Lung (tissue), 11 donors: ENCODE measurements at regions not wholly inside any gene's neighbourhood (a gene's known extent, or its start where the extent isn't known, plus 50 kb on each side); places are given as distances from the start of the nearest gene placed in this dataset.

Experiments
- ATAC-seq: fragments of 200-7000 bp; cut with Tn5 transposase; one replicate; pipeline ENCODE4 v1.9.1; 2020; ENCODE audit warnings: moderate number of reproducible peaks; ENCODE audit not compliant: insufficient read depth, low FRiP score
- DNase-seq, 3 donors: peaks; one replicate each; pipeline ENCODE4 v3.0.0-alpha.2; 2013 to 2017
- H3K27ac ChIP-seq, 2 donors: one replicate each; pipeline ENCODE4 v1.5.1; 2013; ENCODE audit warnings: mild to moderate bottlenecking in 2 of 2, moderate library complexity in 2 of 2, control low read depth in 1 of 2, inconsistent platforms in 1 of 2, low read depth in 1 of 2, low read length in 1 of 2
- H3K27me3 ChIP-seq, 3 donors: one replicate each; pipeline ENCODE4 v1.5.1; 2013; ENCODE audit warnings: low read length in 2 of 3; ENCODE audit not compliant: control insufficient read depth in 3 of 3, insufficient read depth in 3 of 3
- H3K36me3 ChIP-seq, 4 donors: one replicate each; pipeline ENCODE4 v1.5.1; 2013; ENCODE audit warnings: low read length in 4 of 4, mild to moderate bottlenecking in 1 of 4, moderate library complexity in 1 of 4; ENCODE audit not compliant: control insufficient read depth in 4 of 4, insufficient read depth in 4 of 4
- H3K4me1 ChIP-seq, 5 donors: one replicate each; pipeline ENCODE4 v1.5.1; 2013; ENCODE audit warnings: low read length in 5 of 5, mild to moderate bottlenecking in 2 of 5, moderate library complexity in 1 of 5; ENCODE audit not compliant: control insufficient read depth in 5 of 5, insufficient read depth in 5 of 5
- H3K4me3 ChIP-seq: one replicate; pipeline ENCODE4 v1.5.1; 2013; ENCODE audit warnings: mild to moderate bottlenecking, control low read depth, moderate library complexity
- H3K9ac ChIP-seq, 2 donors: one replicate each; pipeline ENCODE4 v1.5.1; 2013; ENCODE audit warnings: low read length in 2 of 2, control low read depth in 1 of 2; ENCODE audit not compliant: insufficient read depth in 1 of 2
- H3K9me3 ChIP-seq, 4 donors: one replicate each; pipeline ENCODE4 v1.5.1; 2013; ENCODE audit warnings: low read length in 3 of 4, mild to moderate bottlenecking in 1 of 4, moderate library complexity in 1 of 4; ENCODE audit not compliant: control insufficient read depth in 4 of 4, insufficient read depth in 3 of 4
- CTCF ChIP-seq: IDR thresholded peaks from 2 replicates; pipeline ENCODE4 v1.5.1; 2012; ENCODE audit warnings: mild to moderate bottlenecking; ENCODE audit errors: control extremely low read depth, extremely low read depth
- WGBS, 2 donors: extraction: QIAGEN DNeasy Blood & Tissue Kit; methylation state at CpG; one replicate each; pipeline ENCODE4 v1.1.7; 2013; 5-methylcytosine and 5-hydroxymethylcytosine counted together
- donor health status: control.
- donor health status: control.
- donor health status: Bipolar disorder and iron deficiency.
- donor health status: healthy.
- donor health status: DM: yes; HTN: yes; CAD: no.

GRCh38 chr2:19815746-19816145, 86.0 kb downstream of the TTC32 start:
- no peaks in the 10 kb centered on the region for H3K27me3 ChIP-seq
- no peaks in the 10 kb centered on the region for H3K9me3 ChIP-seq
- ATAC-seq (no peak), DNase-seq (no peak)
- H3K27ac ChIP-seq, result no peak overlapping the region
- H3K4me1 ChIP-seq, result peaks cover 0 to 6% (median 3%) of the 10 kb centered on the region in 5 donors
- H3K36me3 ChIP-seq, result no peaks in the 10 kb centered on the region
- H3K4me3 ChIP-seq, result no peak overlapping the region
- no peak for TF ChIP-seq CTCF
- 44 to 71% methylated on average over 1 of the region's 1 CpG for WGBS, 2 donors
- H3K9ac ChIP-seq, result no peak overlapping the region

- Histone ChIP-seq H3K27ac (no peak overlapping the region), H3K9me3 (peaks cover 0 to 2% (median 0%) of the 10 kb centered on the region in 4 donors), H3K4me1 (peaks cover 0 to 6% (median 0%) of the 10 kb centered on the region in 5 donors), H3K9ac (no peak overlapping the region), H3K36me3 (no peaks in the 10 kb centered on the region), H3K4me3 (no peak overlapping the region), H3K27me3 (no peaks in the 10 kb centered on the region)
- TF ChIP-seq CTCF, result no peak
- DNase-seq (peak; percentile 24 to 43 (median 39)), ATAC-seq (no peak)
- 62 to 78% methylated on average over 5 of the region's 5 CpGs for WGBS, 2 donors
These were observed 89.6 kb downstream of the TTC32 start for GRCh38 chr2:19812166-19812565.

GRCh38 chr2:19811186-19811585, 90.6 kb downstream of the TTC32 start:
- ATAC-seq, result no peak
- WGBS, 2 donors, result 92 to 95% methylated on average over 6 of the region's 6 CpGs
- H3K27ac ChIP-seq, result no peak overlapping the region

More at GRCh38 chr2:19811186-19811585, 90.6 kb downstream of the TTC32 start:
- Histone ChIP-seq H3K4me3 (no peak overlapping the region), H3K9me3 (peaks cover 0 to 2% (median 0%) of the 10 kb centered on the region in 4 donors), H3K9ac (no peak overlapping the region), H3K36me3 (no peaks in the 10 kb centered on the region), H3K27me3 (no peaks in the 10 kb centered on the region), H3K4me1 (peaks cover 0 to 6% (median 0%) of the 10 kb centered on the region in 5 donors)
- no peak for TF ChIP-seq CTCF
- no peak for DNase-seq
